ENCODE measurements at regions not wholly inside any gene's neighbourhood (a gene's known extent, or its start where the extent isn't known, plus 50 kb on each side); places are given as distances from the start of the nearest gene placed in this dataset.

DNA sequence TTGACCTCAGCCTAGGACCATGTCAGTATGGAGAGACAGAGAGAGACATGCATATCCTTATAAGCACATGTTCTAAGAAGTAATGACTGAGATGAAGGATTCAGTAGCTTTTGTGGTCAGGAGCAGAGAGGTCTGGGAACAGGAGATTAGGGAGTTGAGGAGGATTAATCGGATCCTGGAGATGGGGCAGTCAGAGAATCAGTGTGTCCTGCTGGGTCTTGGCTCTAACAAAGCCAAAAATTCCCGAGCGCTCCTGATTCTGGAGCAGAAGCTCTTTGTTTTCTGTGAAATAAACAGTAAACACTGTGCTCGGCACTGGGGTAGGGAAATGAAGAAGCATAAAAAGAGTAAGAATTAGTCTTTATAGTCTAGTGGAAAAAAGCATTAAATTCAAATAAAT, 520.0 kb upstream of the CLINT1 start:
- TF ChIP-seq, protein P1, sequence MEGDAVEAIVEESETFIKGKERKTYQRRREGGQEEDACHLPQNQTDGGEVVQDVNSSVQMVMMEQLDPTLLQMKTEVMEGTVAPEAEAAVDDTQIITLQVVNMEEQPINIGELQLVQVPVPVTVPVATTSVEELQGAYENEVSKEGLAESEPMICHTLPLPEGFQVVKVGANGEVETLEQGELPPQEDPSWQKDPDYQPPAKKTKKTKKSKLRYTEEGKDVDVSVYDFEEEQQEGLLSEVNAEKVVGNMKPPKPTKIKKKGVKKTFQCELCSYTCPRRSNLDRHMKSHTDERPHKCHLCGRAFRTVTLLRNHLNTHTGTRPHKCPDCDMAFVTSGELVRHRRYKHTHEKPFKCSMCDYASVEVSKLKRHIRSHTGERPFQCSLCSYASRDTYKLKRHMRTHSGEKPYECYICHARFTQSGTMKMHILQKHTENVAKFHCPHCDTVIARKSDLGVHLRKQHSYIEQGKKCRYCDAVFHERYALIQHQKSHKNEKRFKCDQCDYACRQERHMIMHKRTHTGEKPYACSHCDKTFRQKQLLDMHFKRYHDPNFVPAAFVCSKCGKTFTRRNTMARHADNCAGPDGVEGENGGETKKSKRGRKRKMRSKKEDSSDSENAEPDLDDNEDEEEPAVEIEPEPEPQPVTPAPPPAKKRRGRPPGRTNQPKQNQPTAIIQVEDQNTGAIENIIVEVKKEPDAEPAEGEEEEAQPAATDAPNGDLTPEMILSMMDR (IDR thresholded peaks at IDR 0.05; ENCODE audit: insufficient read depth, low read length): no peak
- no peak for TF ChIP-seq SPI1 (IDR thresholded peaks at IDR 0.05; ENCODE audit: borderline replicate concordance, low read depth)

Data from HL-60 (cell line).